IMR-90 (cell line): ENCODE measurements at regions not wholly inside any gene's neighbourhood (a gene's known extent, or its start where the extent isn't known, plus 50 kb on each side); places are given as distances from the start of the nearest gene placed in this dataset.

Experiments
- ATAC-seq: fragments of 200-7000 bp; cut with Tn5 transposase; 2 replicates; pipeline ENCODE4 v1.9.1; 2020; ENCODE audit warnings: low read depth, mild to moderate bottlenecking, moderate library complexity
- BruUV-seq: library from RNA; stranded (reverse); fragments of 400-500 nt; replicated peaks from 2 replicates; lab custom pipeline; 2021; lab: Mats Ljungman, UMichigan
- CTCF ChIA-PET: fragments of 300-600 bp; formaldehyde crosslinking; extraction: SDS; loops from one replicate; lab custom pipeline; 2021; ENCODE audit warnings: antibody characterized with exemption; lab: Yijun Ruan, JAX
- POLR2A ChIA-PET: fragments of 300-600 bp; sonication (Branson Sonifier 250); formaldehyde crosslinking; loops from one replicate; lab custom pipeline; 2022; ENCODE audit warnings: antibody characterized with exemption; ENCODE audit not compliant: unreplicated experiment; lab: Charles Lee
- DNase-seq: peaks from one replicate; pipeline ENCODE4 v3.0.0; 2013
- H2AFZ ChIP-seq: replicated peaks from 2 replicates; pipeline ENCODE3; 2013; ENCODE audit warnings: low read length, mild to moderate bottlenecking; ENCODE audit not compliant: poor library complexity
- H2AK5ac ChIP-seq: 2 replicates; pipeline ENCODE4 v1.6.1; 2013; ENCODE audit warnings: low read depth, low read length, inconsistent platforms
- H2AK9ac ChIP-seq: replicated peaks from 2 replicates; pipeline ENCODE3; 2013; ENCODE audit warnings: mild to moderate bottlenecking, low read depth, low read length, moderate library complexity; ENCODE audit not compliant: poor library complexity
- H2BK120ac ChIP-seq: 2 replicates; pipeline ENCODE4 v1.6.1; 2013; ENCODE audit warnings: low read depth, low read length, inconsistent platforms
- H2BK15ac ChIP-seq: 3 replicates; pipeline ENCODE4 v1.6.1; 2013; ENCODE audit warnings: low read depth, low read length, inconsistent platforms
- H2BK20ac ChIP-seq: 2 replicates; pipeline ENCODE4 v1.6.1; 2013; ENCODE audit warnings: low read depth, mild to moderate bottlenecking, inconsistent platforms, low read length, moderate library complexity
- H2BK5ac ChIP-seq: 2 replicates; pipeline ENCODE4 v1.6.1; 2013; ENCODE audit warnings: mild to moderate bottlenecking, low read depth, low read length, inconsistent platforms; ENCODE audit not compliant: poor library complexity, severe bottlenecking
- H3K14ac ChIP-seq: replicated peaks from 2 replicates; pipeline ENCODE4 v1.6.1; 2013; ENCODE audit warnings: low read depth, low read length, inconsistent platforms
- H3K18ac ChIP-seq: 2 replicates; pipeline ENCODE4 v1.6.1; 2013; ENCODE audit warnings: low read depth, low read length, control low read depth
- H3K23ac ChIP-seq: 2 replicates; pipeline ENCODE4 v1.6.1; 2013; ENCODE audit warnings: low read depth, low read length, inconsistent platforms
- H3K27ac ChIP-seq: 2 replicates; pipeline ENCODE4 v1.5.1; 2013; ENCODE audit warnings: mild to moderate bottlenecking, control low read depth, low read length; ENCODE audit not compliant: insufficient read depth
- H3K27me3 ChIP-seq: 2 replicates; pipeline ENCODE4 v1.6.1; 2013; ENCODE audit warnings: low read length; ENCODE audit not compliant: control insufficient read depth, insufficient read depth
- H3K36me3 ChIP-seq: 2 replicates; pipeline ENCODE4 v1.6.1; 2013; ENCODE audit warnings: low read length, mixed read lengths; ENCODE audit not compliant: control insufficient read depth, insufficient read depth
- H3K4ac ChIP-seq: 2 replicates; pipeline ENCODE4 v1.6.1; 2013; ENCODE audit warnings: low read depth, low read length, inconsistent platforms
- H3K4me1 ChIP-seq: 2 replicates; pipeline ENCODE4 v1.6.1; 2013; ENCODE audit warnings: low read length, mixed read lengths; ENCODE audit not compliant: control insufficient read depth, insufficient read depth
- H3K4me2 ChIP-seq: 2 replicates; pipeline ENCODE4 v1.6.1; 2013; ENCODE audit warnings: low read depth, mild to moderate bottlenecking, control low read depth, low read length, moderate library complexity
- H3K4me3 ChIP-seq: 2 replicates; pipeline ENCODE4 v1.5.1; 2013; ENCODE audit warnings: low read depth, mild to moderate bottlenecking, control low read depth, low read length, moderate library complexity; ENCODE audit not compliant: insufficient read depth
- H3K56ac ChIP-seq: 2 replicates; pipeline ENCODE4 v1.6.1; 2013; ENCODE audit warnings: low read length, inconsistent platforms; ENCODE audit not compliant: insufficient read depth; ENCODE audit errors: extremely low read depth
- H3K79me1 ChIP-seq, 2 experiments: 2 replicates each; pipeline ENCODE4 v1.6.1; 2013; ENCODE audit warnings: low read length in 2 of 2, inconsistent platforms in 1 of 2, low read depth in 1 of 2
- H3K9ac ChIP-seq: 2 replicates; pipeline ENCODE4 v1.6.1; 2013; ENCODE audit warnings: low read depth, low read length, control low read depth
- H3K9me1 ChIP-seq: 2 replicates; pipeline ENCODE4 v1.6.1; 2013; ENCODE audit warnings: low read length, inconsistent platforms; ENCODE audit not compliant: insufficient read depth
- H3K9me3 ChIP-seq: 2 replicates; pipeline ENCODE4 v1.6.1; 2013; ENCODE audit warnings: low read length; ENCODE audit not compliant: control insufficient read depth, insufficient read depth
- H4K20me1 ChIP-seq: 2 replicates; pipeline ENCODE4 v1.6.1; 2013; ENCODE audit warnings: low read length, inconsistent platforms; ENCODE audit not compliant: insufficient read depth
- H4K5ac ChIP-seq: 2 replicates; pipeline ENCODE4 v1.6.1; 2013; ENCODE audit warnings: mild to moderate bottlenecking, low read depth, low read length, control low read depth
- H4K8ac ChIP-seq, 2 experiments: 2 replicates each; pipeline ENCODE4 v1.6.1; 2013; ENCODE audit warnings: low read depth in 2 of 2, low read length in 2 of 2, control low read depth in 1 of 2, inconsistent platforms in 1 of 2
- H4K91ac ChIP-seq: 2 replicates; pipeline ENCODE4 v1.6.1; 2013; ENCODE audit warnings: low read depth, low read length, inconsistent platforms; ENCODE audit not compliant: insufficient read depth
- CHD1 ChIP-seq: IDR thresholded peaks from 2 replicates; pipeline ENCODE4 v1.6.1; 2012; ENCODE audit warnings: low read depth, low read length, improper control_type of control experiment
- ELK1 ChIP-seq: fragments of 150-350 bp; IDR thresholded peaks from 2 replicates; pipeline ENCODE4 v1.6.1; 2016; ENCODE audit warnings: low read depth, mild to moderate bottlenecking, low read length, moderate library complexity, borderline replicate concordance
- MAFK ChIP-seq: IDR thresholded peaks from 2 replicates; pipeline ENCODE4 v1.6.1; 2012; ENCODE audit warnings: low read depth, low read length, improper control_type of control experiment
- NFE2L2 ChIP-seq: fragments of 150-350 bp; IDR thresholded peaks from 2 replicates; pipeline ENCODE4 v1.6.1; 2016; ENCODE audit warnings: low read depth, mild to moderate bottlenecking, low read length
- RCOR1 ChIP-seq: IDR thresholded peaks from 2 replicates; pipeline ENCODE4 v1.6.1; 2012; ENCODE audit warnings: mild to moderate bottlenecking, low read length, improper control_type of control experiment; ENCODE audit not compliant: insufficient replicate concordance
- WGBS, 2 experiments: methylation state at CpG; one replicate each; pipeline versions ENCODE4 v1.1.5 to v1.1.7; 2013; ENCODE audit warnings: missing lambda C conversion rate in 2 of 2; ENCODE audit not compliant: insufficient read length in 1 of 2; ENCODE audit errors: extremely low coverage in 2 of 2; 5-methylcytosine and 5-hydroxymethylcytosine counted together
- dilution Hi-C: fragments of 300-500 bp; cut with HindIII; formaldehyde crosslinking; loops from one replicate; pipeline ENCODE4 v1.14.3; 2018; ENCODE audit warnings: low sequenced_read_pairs; ENCODE audit not compliant: unreplicated experiment
- in situ Hi-C: fragments of 300-500 bp; cut with MboI; formaldehyde crosslinking; loops from 3 replicates; pipeline ENCODE4 v1.14.3; 2019; ENCODE audit warnings: low sequenced_read_pairs, inconsistent platforms, mixed read lengths
- intact Hi-C: fragments of 100-400 bp; cut with micrococcal nuclease; formaldehyde crosslinking; loops from 2 replicates; pipeline ENCODE4 v1.10.0; 2022

GRCh38 chr2:8488001-8488738 is 193.7 kb upstream of the ID2 start:
- Histone ChIP-seq H4K20me1 (no peaks in the 10 kb centered on the region), H2BK5ac (no peak overlapping the region), H4K8ac (no peak overlapping the region), H3K27ac (no peak overlapping the region), H3K4me3 (no peak overlapping the region), H2BK15ac (no peak overlapping the region), H2BK120ac (no peak overlapping the region), H2BK20ac (no peak overlapping the region), H3K79me1 (no peaks in the 10 kb centered on the region), H3K4me1 (no peaks in the 10 kb centered on the region), H3K9ac (no peak overlapping the region), H2AK5ac (no peak overlapping the region), H3K14ac (no peak overlapping the region), H3K23ac (no peak overlapping the region), H3K36me3 (no peaks in the 10 kb centered on the region), H3K9me1 (no peaks in the 10 kb centered on the region), H4K91ac (no peak overlapping the region), H3K4me2 (no peak overlapping the region), H2AK9ac (no peak overlapping the region), H3K4ac (no peak overlapping the region), H4K5ac (no peak overlapping the region), H3K9me3 (no peaks in the 10 kb centered on the region), H2AFZ (no peak overlapping the region), H3K56ac (no peak overlapping the region), H3K27me3 (peaks cover 2% of the 10 kb centered on the region; the same call in 1 of the 2 replicates), H3K18ac (no peak overlapping the region)
- WGBS, 2 experiments: 76% methylated on average over 19 of the region's 23 CpGs; no CpG with 5 or more reads in 1 of the 2 experiments
- ChIA-PET CTCF (interaction anchor here (0.6 kb wide), 1 partner anchor 80 kb away, joined by 3 read pairs; no protein-coding TSS in a partner anchor), POLR2A (no interaction called here)
- intact Hi-C loops (no loop called here), in situ Hi-C loops (no loop called here), dilution Hi-C loops (no loop called here)
- DNase-seq: no peak
- BruUV-seq: no TSS peak
- TF ChIP-seq CHD1 (no peak), ELK1 (no peak), NFE2L2 (no peak), MAFK (no peak), RCOR1 (no peak)
- ATAC-seq: no peak
